ENCODE measurements at regions not wholly inside any gene's neighbourhood (a gene's known extent, or its start where the extent isn't known, plus 50 kb on each side); places are given as distances from the start of the nearest gene placed in this dataset.

DNA sequence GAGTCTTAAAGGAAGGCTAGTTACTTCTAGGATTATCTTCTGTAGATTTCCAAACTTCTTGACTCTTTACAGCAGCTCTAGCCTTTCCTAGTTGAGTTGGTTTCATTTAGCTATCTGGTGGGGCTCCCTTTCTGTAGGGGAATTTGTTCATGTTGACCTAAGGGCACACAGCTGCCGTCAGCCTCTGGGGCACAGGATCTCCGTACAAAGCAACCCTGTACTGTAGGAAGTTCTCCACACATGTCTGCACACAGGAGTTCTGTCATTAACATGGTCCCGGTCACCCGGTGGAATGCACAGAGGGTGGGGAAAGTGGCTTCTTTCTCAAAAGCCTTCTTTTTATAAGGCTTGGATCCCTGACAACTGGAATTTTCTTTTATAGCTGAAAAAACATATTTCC, 88.7 kb upstream of the TNIK start:
- TF ChIP-seq, protein P1, sequence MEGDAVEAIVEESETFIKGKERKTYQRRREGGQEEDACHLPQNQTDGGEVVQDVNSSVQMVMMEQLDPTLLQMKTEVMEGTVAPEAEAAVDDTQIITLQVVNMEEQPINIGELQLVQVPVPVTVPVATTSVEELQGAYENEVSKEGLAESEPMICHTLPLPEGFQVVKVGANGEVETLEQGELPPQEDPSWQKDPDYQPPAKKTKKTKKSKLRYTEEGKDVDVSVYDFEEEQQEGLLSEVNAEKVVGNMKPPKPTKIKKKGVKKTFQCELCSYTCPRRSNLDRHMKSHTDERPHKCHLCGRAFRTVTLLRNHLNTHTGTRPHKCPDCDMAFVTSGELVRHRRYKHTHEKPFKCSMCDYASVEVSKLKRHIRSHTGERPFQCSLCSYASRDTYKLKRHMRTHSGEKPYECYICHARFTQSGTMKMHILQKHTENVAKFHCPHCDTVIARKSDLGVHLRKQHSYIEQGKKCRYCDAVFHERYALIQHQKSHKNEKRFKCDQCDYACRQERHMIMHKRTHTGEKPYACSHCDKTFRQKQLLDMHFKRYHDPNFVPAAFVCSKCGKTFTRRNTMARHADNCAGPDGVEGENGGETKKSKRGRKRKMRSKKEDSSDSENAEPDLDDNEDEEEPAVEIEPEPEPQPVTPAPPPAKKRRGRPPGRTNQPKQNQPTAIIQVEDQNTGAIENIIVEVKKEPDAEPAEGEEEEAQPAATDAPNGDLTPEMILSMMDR (conservative IDR thresholded peaks at IDR 0.05; ENCODE audit: low read depth, low read length) = no peak
- peak; percentile 70 for DNase-seq (ENCODE audit: low read depth)
- no peak overlapping the region for H3K4me3 ChIP-seq (ENCODE audit: low read depth, low read length)

DNA sequence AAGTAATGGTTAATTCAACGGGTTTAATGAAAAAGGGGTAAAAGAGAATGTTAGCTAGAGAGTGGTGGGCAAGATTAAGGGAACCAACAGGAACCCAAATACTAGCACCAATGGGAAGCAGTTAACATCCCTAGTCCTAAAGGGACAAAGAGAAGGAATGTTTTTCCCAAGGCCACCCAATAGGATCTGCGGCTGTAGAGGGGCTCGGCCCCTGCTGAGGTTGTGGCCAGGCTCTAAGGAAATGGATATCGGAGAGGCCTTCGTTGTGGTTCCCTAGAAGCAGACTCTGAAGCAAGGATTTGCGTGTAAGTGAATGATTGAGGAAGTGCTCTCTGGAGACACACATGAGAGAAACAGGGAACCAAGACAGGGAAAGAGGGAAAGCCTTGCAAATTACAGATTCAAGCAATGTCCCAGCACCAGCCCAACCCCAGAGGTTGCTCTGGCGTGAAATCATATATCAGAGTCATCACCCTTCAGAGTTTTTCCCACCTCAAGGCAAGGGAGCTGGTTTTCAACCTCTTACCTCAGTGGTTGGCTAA, 83.6 kb upstream of the TNIK start:
- no peak overlapping the region for H3K4me3 ChIP-seq (ENCODE audit: low read depth, low read length)
- TF ChIP-seq, protein P1 (conservative IDR thresholded peaks at IDR 0.05; ENCODE audit: low read depth, low read length) = no peak
- no peak for DNase-seq (ENCODE audit: low read depth)

DNA sequence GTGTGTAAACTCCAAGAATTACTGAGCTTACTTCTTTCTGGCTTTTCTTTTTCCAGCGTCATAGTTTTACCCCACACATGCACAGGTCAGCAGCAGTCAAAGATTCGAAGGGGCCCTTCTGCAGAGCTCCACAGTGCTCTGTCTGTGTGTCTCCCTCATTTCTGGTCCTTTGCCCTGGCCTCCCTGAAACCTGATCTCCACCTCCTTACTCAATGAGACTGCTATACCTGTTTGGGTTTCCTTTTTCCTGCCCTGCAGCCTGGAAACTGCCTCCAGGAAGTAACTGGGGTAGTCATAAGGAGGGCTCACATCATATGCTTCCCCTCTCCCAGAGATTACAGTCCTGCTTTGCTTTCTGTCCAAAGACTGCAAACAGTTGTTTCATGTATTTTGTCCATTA, 82.8 kb upstream of the TNIK start:
- DNase-seq (ENCODE audit: low read depth) = no peak
- TF ChIP-seq, protein P1 (conservative IDR thresholded peaks at IDR 0.05; ENCODE audit: low read depth, low read length) = no peak
- no peak overlapping the region for H3K4me3 ChIP-seq (ENCODE audit: low read depth, low read length)

DNA sequence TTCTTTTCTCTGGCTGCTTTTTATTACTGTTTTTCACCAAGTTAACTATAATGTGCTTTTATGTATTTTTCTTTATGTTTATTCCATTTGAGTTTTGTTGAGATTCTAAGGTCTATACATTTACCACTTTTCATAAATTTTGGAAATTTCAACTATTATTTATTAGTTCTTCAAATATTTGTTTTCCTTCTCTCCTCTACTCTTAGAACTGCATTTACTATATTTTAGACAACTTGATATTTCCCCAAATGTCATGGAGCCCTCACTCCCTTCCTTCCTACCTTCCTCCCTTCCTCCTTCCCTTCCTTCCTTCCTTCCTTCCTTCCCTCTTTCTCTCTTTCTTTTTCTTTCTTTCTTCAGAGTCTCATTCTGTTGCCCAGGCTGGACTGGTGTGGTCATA, 81.4 kb upstream of the TNIK start:
- TF ChIP-seq, protein P1 (conservative IDR thresholded peaks at IDR 0.05; ENCODE audit: low read depth, low read length) = no peak
- DNase-seq (ENCODE audit: low read depth) = no peak

DNA sequence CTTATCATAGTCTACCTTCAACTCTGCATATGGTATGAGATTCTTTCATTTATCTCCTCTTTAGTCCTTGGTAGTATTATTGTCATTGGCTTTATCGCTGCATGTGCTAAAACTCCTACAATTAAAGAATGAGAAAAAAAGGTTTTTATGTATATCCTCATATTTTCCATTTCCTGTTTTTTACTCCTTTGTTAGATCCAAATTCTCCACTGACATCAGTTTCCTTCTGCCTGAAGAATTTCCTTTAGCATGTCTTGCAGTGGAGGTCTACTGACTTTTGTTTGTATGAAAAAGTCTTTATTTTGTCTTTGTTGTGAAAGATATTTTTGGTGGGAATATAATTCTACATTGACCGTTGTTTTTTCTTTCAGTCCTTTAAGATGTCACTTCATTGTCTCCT, 81.0 kb upstream of the TNIK start:
- TF ChIP-seq, protein P1 (conservative IDR thresholded peaks at IDR 0.05; ENCODE audit: low read depth, low read length) = no peak
- no peak for DNase-seq (ENCODE audit: low read depth)
- H3K4me3 ChIP-seq (ENCODE audit: low read depth, low read length) = no peak overlapping the region

More for the DNA sequence above, 81.4 kb upstream of the TNIK start:
- no peak overlapping the region for H3K4me3 ChIP-seq (ENCODE audit: low read depth, low read length)

DNA sequence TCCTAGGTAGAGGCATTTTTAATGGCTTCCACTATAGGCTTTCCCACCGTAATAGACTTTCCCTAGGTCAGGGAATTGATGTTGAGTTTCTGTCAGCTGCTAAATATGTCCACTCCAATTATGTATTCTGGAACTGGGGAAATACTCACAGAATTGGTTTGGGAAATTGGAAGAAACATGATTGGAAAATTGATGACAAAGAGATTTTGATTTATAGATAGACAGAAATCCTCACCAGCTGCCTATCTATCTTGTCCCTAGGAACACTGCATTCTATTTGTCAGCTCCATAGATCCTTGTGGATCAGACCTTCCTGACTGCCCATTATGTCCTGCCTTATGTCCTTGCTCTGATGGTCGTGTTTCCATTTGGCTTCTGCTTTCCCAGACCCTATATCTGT, 75.6 kb upstream of the TNIK start:
- TF ChIP-seq, protein P1 (conservative IDR thresholded peaks at IDR 0.05; ENCODE audit: low read depth, low read length) = no peak
- no peak overlapping the region for H3K4me3 ChIP-seq (ENCODE audit: low read depth, low read length)

DNA sequence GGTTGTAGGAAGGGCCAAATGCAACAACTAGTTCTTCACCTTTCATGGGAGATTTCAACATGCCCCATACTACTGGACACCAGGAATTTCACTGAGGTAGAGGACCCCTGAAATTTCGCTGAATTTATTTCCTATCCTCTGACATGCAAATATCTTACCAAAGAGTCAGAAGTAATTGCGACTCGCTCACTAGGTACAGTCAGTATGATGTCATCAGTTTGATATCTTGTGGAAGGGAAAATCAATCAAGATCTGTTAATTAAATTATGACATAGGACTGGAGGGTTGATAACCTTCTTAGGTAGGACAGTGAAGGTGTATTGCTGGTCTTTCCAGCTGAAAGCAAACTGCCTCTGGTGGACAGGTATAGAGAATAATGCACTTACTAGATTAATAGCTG, 74.9 kb upstream of the TNIK start:
- H3K4me3 ChIP-seq (ENCODE audit: low read depth, low read length) = no peak overlapping the region
- TF ChIP-seq, protein P1 (conservative IDR thresholded peaks at IDR 0.05; ENCODE audit: low read depth, low read length) = no peak

More for the DNA sequence above, 75.6 kb upstream of the TNIK start:
- DNase-seq (ENCODE audit: low read depth) = no peak

More for the DNA sequence above, 74.9 kb upstream of the TNIK start:
- DNase-seq (ENCODE audit: low read depth) = no peak
